ENCODE measurements at regions not wholly inside any gene's neighbourhood (a gene's known extent, or its start where the extent isn't known, plus 50 kb on each side); places are given as distances from the start of the nearest gene placed in this dataset.

- no peak for DNase-seq (ENCODE audit: low read depth, low spot score)
- Histone ChIP-seq H3K4me3 (ENCODE audit: insufficient read length, low read depth) (no peak overlapping the region), H3K36me3 (ENCODE audit: insufficient read depth, insufficient read length, low read length) (no peaks in the 10 kb centered on the region), H3K9ac (ENCODE audit: insufficient read length, low read depth) (no peak overlapping the region), H3K27me3 (ENCODE audit: insufficient read depth, insufficient read length) (no peaks in the 10 kb centered on the region), H3K4me1 (ENCODE audit: insufficient read depth, insufficient read length) (no peaks in the 10 kb centered on the region), H3K9me3 (ENCODE audit: insufficient read depth, low read length) (0 out of 2 replicates have a peak, but pooled peaks cover 5% of the 10 kb centered on the region)
- no peak for TF ChIP-seq ZNF274 (IDR thresholded peaks at IDR 0.05; ENCODE audit: low read depth, low read length)
- no peak for TF ChIP-seq YY1 (IDR thresholded peaks at IDR 0.05; ENCODE audit: insufficient read depth, insufficient read length)
- no peak for TF ChIP-seq SUZ12 (IDR thresholded peaks at IDR 0.05; ENCODE audit: extremely low read depth, insufficient read depth, insufficient read length)
Measured at GRCh38 chr10:29238523-29239135, 50.2 kb upstream of the LYZL1 start.
